ENCODE measurements at regions not wholly inside any gene's neighbourhood (a gene's known extent, or its start where the extent isn't known, plus 50 kb on each side); places are given as distances from the start of the nearest gene placed in this dataset.

GRCh38 chr13:38514575-38514974, 164.9 kb downstream of the UFM1 start:
- no peak for TF ChIP-seq JAZF1 (CRISPR knock-in tag; IDR thresholded peaks at IDR 0.05)
- no peak for TF ChIP-seq FOXJ3 (CRISPR knock-in tag; IDR thresholded peaks at IDR 0.05; ENCODE audit: borderline replicate concordance)
- TF ChIP-seq MLX (CRISPR knock-in tag; IDR thresholded peaks at IDR 0.05), result no peak
- TF ChIP-seq ATF2 (CRISPR knock-in tag; IDR thresholded peaks at IDR 0.05; ENCODE audit: borderline replicate concordance, low read depth), result no peak
- TF ChIP-seq ESRRA (CRISPR knock-in tag; IDR thresholded peaks at IDR 0.05; ENCODE audit: borderline replicate concordance), result no peak
- no peak for TF ChIP-seq GTF2I (CRISPR knock-in tag; conservative IDR thresholded peaks at IDR 0.05)
- H3K9me3 Mint-ChIP-seq, result peaks cover 15% of the 10 kb centered on the region
- ATAC-seq (peak; percentile 61; the same call in 1 of the 2 replicates), DNase-seq (ENCODE audit: low spot score) (no peak)
- H3K36me3 Mint-ChIP-seq, result peaks cover 12% of the 10 kb centered on the region
- H3K4me1 Mint-ChIP-seq, result peaks cover 24% of the 10 kb centered on the region
- H3K27ac Mint-ChIP-seq, result peak overlapping the region; percentile 14; the same call in 1 of the 2 replicates
- H3K4me3 Mint-ChIP-seq, result no peak overlapping the region
- ChIA-PET CTCF (no interaction called here), POLR2A (no interaction called here)
- H3K27me3 Mint-ChIP-seq (ENCODE audit: low read depth), result no peaks in the 10 kb centered on the region

- Mint-ChIP-seq H3K4me1 (peaks cover 17% of the 10 kb centered on the region), H3K4me3 (no peak overlapping the region), H3K27me3 (ENCODE audit: low read depth) (no peaks in the 10 kb centered on the region), H3K27ac (no peak overlapping the region; the same call in 1 of the 2 replicates), H3K9me3 (peaks cover 27% of the 10 kb centered on the region), H3K36me3 (peaks cover 21% of the 10 kb centered on the region)
- CTCF ChIA-PET, result interaction anchor here (0.5 kb wide), 1 partner anchor 472 kb away, joined by 3 read pairs; no protein-coding TSS in a partner anchor
- POLR2A ChIA-PET, result no interaction called here
- ATAC-seq (no peak), DNase-seq (ENCODE audit: low spot score) (no peak)
- TF ChIP-seq FOXK1 (CRISPR knock-in tag; IDR thresholded peaks at IDR 0.05) (no peak), MAX (CRISPR knock-in tag; IDR thresholded peaks at IDR 0.05) (no peak), JUN (CRISPR knock-in tag; IDR thresholded peaks at IDR 0.05) (no peak), FOXP4 (CRISPR knock-in tag; IDR thresholded peaks at IDR 0.05) (no peak), ATF1 (CRISPR knock-in tag; IDR thresholded peaks at IDR 0.05) (no peak), STAT6 (CRISPR knock-in tag; conservative IDR thresholded peaks at IDR 0.05; ENCODE audit: low read depth) (no peak), E2F5 (CRISPR knock-in tag; IDR thresholded peaks at IDR 0.05) (no peak), SMAD3 (CRISPR knock-in tag; IDR thresholded peaks at IDR 0.05; ENCODE audit: borderline replicate concordance) (no peak), GRHL2 (CRISPR knock-in tag; IDR thresholded peaks at IDR 0.05; ENCODE audit: insufficient replicate concordance, severe bottlenecking) (no peak), ZNF281 (CRISPR knock-in tag; IDR thresholded peaks at IDR 0.05) (no peak), CDX4 (CRISPR knock-in tag; IDR thresholded peaks at IDR 0.05; ENCODE audit: borderline replicate concordance) (no peak), E2F1 (CRISPR knock-in tag; IDR thresholded peaks at IDR 0.05) (no peak), ZBTB21 (CRISPR knock-in tag; IDR thresholded peaks at IDR 0.05; ENCODE audit: borderline replicate concordance) (no peak), KAT7 (CRISPR knock-in tag; IDR thresholded peaks at IDR 0.05; ENCODE audit: borderline replicate concordance) (no peak), CREM (CRISPR knock-in tag; IDR thresholded peaks at IDR 0.05) (no peak), NR2C2 (CRISPR knock-in tag; IDR thresholded peaks at IDR 0.05) (no peak), TEAD4 (CRISPR knock-in tag; IDR thresholded peaks at IDR 0.05) (no peak)
Observed at GRCh38 chr13:38518328-38518727, 168.5 kb upstream of the FREM2 start.
